NOMO-1 treated with DMSO at 0.1 percent for 48 hours (cell line): ENCODE measurements at regions not wholly inside any gene's neighbourhood (a gene's known extent, or its start where the extent isn't known, plus 50 kb on each side); places are given as distances from the start of the nearest gene placed in this dataset.

ENCODE experiments used
- DNase-seq: peaks from one replicate; lab custom pipeline; 2025; ENCODE audit not compliant: unreplicated experiment; lab: John Stamatoyannopoulos, UW

- no peak for DNase-seq
Measured at GRCh38 chr3:110375751-110376518, 695.7 kb upstream of the NECTIN3 start.

GRCh38 chr3:110378481-110378880, 693.1 kb upstream of the NECTIN3 start:
- no peak for DNase-seq

DNA sequence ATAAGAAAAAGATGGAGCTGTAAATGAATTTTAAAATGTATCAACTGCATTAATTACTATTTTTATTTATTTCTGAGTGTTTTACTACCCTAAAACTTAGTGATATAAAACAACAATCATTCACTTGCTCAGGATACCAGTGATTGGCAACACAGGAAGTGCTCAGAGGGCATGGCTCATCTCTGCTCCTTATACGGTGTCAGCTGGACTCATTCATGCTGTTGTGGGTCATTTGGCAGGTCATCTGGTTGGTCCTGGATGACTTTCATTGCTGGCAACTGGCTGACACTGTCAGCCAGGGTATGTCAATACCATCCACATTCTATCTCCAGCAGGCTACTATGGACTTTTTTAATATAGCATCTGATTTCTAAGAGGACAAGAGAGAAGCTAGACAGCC, 689.6 kb upstream of the NECTIN3 start:
- no peak for DNase-seq

GRCh38 chr3:110383356-110383755, 688.3 kb upstream of the NECTIN3 start:
- no peak for DNase-seq

GRCh38 chr3:110384601-110385000, 687.0 kb upstream of the NECTIN3 start:
- DNase-seq, result no peak

DNA sequence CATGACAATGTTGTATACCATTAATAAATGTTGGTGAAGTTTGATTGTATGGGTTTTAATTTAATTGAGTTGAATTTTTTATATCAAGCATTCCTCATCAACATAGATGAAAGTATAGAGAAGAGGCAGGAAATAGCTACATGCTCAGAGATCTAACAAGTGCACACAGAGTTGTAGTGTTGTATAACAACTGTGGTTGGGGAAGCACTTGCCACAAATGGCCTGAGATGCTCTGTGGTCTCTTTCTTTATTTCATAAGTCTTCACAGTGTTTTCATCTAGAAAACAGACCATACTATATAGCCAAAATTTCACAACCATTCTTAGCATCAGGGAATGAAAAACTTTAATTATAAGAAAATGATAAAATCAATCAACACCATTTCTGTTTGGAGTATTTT, 682.6 kb upstream of the NECTIN3 start:
- no peak for DNase-seq

- no peak for DNase-seq
Measured at GRCh38 chr3:110390372-110390771, 681.2 kb upstream of the NECTIN3 start.

- no peak for DNase-seq
Measured at GRCh38 chr3:110391042-110391441, 680.6 kb upstream of the NECTIN3 start.

- DNase-seq, result no peak
Measured at GRCh38 chr3:110391640-110392395, 679.8 kb upstream of the NECTIN3 start.

DNA sequence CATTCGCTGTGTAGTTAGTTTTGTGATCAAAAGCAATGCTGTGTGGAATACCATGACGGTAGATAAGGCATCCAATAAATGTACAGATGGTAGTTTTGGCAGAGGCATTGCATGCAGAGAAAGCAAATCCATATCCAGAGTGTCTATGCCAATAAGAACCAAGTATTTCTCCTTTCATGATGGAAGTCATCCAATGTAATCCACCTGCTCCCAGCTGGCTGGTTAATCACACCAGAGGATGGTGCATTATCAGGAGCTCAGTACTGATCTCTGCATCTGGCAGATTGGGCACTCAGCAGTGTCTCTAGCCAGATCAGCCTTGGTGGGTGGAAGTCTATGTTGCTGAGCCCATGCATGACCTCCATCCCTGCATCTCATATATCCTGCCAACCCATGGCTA, 677.7 kb upstream of the NECTIN3 start:
- no peak for DNase-seq

GRCh38 chr3:110397115-110397514, 674.5 kb upstream of the NECTIN3 start:
- DNase-seq, result no peak

- DNase-seq, result no peak
Measured at GRCh38 chr3:110400315-110400714, 671.3 kb upstream of the NECTIN3 start.

GRCh38 chr3:110405830-110406585, 665.6 kb upstream of the NECTIN3 start:
- DNase-seq, result no peak

GRCh38 chr3:110413266-110413665, 658.4 kb upstream of the NECTIN3 start:
- DNase-seq, result no peak

DNA sequence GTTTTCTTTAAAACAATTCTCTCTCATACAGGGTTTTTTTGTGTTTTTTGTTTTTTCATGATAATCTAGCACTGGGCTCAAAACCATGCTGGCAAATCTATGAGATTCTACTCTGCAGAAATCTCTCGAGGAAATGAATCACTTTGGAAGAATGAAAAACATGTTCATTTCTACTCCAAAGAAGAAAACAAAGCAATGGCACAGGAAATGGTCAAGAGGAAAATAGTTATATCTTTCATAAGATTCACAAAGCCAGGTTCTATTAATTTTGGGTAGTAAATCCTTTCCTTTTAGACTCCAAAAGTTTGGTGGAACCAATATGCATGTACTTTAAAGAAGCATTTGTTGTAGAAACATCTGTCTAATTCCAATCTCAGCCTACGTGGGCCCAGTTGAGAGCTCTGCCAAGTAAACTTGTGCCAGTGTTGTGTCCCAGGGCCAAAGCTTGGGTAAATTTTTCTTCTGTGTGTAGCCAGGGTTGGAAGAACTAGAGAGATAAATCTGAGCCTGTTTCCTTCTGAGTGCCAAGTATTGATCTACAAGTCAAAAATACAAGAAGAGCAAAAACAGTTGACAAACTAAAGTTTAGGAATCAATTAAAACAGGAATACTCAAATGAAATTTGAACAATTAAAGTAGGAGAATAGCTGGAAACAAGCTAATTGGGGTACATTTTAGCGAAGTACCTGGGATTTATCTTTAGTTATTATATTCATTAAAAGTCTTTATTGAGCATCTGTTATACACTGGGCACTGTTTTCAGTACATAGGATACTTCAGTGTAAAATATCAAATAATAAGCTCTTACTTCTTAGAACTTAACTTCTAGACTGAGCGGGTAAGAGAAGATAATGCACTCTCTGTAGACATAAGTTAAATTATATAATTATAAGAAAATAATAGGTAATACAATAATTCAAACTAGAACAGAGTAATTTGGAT, 657.5 kb upstream of the NECTIN3 start:
- no peak for DNase-seq

DNA sequence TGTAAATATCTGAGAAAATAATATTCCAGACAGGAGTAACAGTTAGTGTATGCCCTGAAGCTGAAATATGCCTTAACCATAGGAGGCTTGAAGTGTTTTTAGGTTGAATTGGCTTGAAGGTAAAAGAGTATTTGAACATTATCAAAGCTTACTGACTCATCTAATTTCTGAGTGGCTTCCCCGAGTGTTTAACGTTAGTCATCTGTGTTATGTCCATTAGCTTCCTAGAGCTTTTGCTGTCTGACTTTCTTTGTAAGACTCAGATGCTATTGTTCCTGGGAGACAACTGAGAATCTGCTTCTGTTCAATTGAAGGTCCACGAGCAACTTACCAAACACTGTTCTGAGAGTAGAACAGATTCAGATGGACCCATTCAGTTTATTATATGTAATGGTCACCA, 656.8 kb upstream of the NECTIN3 start:
- no peak for DNase-seq

- no peak for DNase-seq
Measured at GRCh38 chr3:110419096-110419495, 652.5 kb upstream of the NECTIN3 start.

GRCh38 chr3:110419601-110420000, 652.0 kb upstream of the NECTIN3 start:
- no peak for DNase-seq

GRCh38 chr3:110420158-110420641, 651.4 kb upstream of the NECTIN3 start:
- DNase-seq, result no peak

DNA sequence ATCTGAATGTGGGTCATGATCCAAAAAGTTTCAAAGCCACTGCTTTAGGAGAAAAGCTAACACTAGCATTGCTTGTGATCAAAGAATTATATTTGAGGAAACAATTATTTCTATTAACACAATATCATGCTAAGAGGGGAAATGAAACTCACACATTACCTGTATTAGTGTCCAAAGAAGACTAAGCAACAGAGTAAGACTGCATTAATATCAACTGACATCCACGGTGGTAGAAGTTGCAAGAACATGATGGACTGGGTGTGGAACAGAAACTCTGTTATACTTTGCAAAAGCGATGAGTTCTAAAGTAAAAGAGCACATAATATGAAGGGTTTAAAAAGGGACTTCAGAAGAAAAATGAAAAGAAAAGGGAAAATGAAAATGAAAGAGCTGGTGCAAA, 648.3 kb upstream of the NECTIN3 start:
- DNase-seq, result no peak

DNA sequence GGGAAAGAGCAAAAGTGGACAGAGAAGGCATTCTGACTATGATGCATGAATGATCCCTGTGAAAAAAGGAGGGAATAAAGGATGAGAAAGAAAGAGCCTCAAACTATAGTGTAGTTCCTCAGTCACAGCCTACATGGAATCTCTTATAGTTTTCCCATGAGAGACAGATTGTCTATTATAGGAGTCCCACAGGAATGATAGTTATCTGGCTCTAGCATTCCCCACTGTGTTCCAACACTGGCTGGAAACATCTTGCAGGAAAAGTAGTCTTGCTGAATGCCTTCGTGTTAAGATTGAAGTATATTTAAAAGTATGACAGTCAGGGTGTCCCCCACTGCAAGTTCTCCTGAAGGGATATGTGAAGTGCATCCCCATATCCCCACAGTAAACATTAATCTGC, 641.5 kb upstream of the NECTIN3 start:
- no peak for DNase-seq
